ENCODE measurements at regions not wholly inside any gene's neighbourhood (a gene's known extent, or its start where the extent isn't known, plus 50 kb on each side); places are given as distances from the start of the nearest gene placed in this dataset.

GRCh38 chr6:43948527-43949485, 178.4 kb downstream of the MRPL14 start:
- DNase-seq (ENCODE audit: low read depth in 1 of 2, low spot score in 1 of 2) = no peak
- Histone ChIP-seq H3K27me3 (ENCODE audit: insufficient read depth, poor library complexity, severe bottlenecking) (no peaks in the 10 kb centered on the region), H3K27ac (replicated peaks) (no peak overlapping the region)

GRCh38 chr6:43947860-43948259, 177.8 kb downstream of the VEGFA start:
- no peaks in the 10 kb centered on the region for H3K27me3 ChIP-seq (ENCODE audit: insufficient read depth, poor library complexity, severe bottlenecking)
- H3K4me3 ChIP-seq (replicated peaks; ENCODE audit: insufficient read depth, low read length) = no peak overlapping the region
- TF ChIP-seq REST (IDR thresholded peaks at IDR 0.05; ENCODE audit: insufficient replicate concordance, low read depth) (no peak), POLR2AphosphoS5 (IDR thresholded peaks at IDR 0.05; ENCODE audit: low read depth) (no peak), GABPA (IDR thresholded peaks at IDR 0.05; ENCODE audit: low read depth) (no peak), CTCF (IDR thresholded peaks at IDR 0.05; ENCODE audit: insufficient read depth, low read length) (no peak), SPI1 (IDR thresholded peaks at IDR 0.05; ENCODE audit: borderline replicate concordance, low read depth) (no peak)
- no peak overlapping the region for H3K27ac ChIP-seq (replicated peaks)
- DNase-seq (ENCODE audit: low read depth in 1 of 2, low spot score in 1 of 2) = no peak

More at GRCh38 chr6:43948527-43949485, 178.4 kb downstream of the MRPL14 start:
- no peak overlapping the region for H3K4me3 ChIP-seq (replicated peaks; ENCODE audit: insufficient read depth, low read length)
- TF ChIP-seq POLR2AphosphoS5 (IDR thresholded peaks at IDR 0.05; ENCODE audit: low read depth) (no peak), SPI1 (IDR thresholded peaks at IDR 0.05; ENCODE audit: borderline replicate concordance, low read depth) (no peak), CTCF (IDR thresholded peaks at IDR 0.05; ENCODE audit: insufficient read depth, low read length) (no peak), REST (IDR thresholded peaks at IDR 0.05; ENCODE audit: insufficient replicate concordance, low read depth) (no peak), GABPA (IDR thresholded peaks at IDR 0.05; ENCODE audit: low read depth) (no peak)

- no peak overlapping the region for H3K27ac ChIP-seq (replicated peaks)
- H3K4me3 ChIP-seq (replicated peaks; ENCODE audit: insufficient read depth, low read length) = no peak overlapping the region
- TF ChIP-seq CTCF (IDR thresholded peaks at IDR 0.05; ENCODE audit: insufficient read depth, low read length) (no peak), GABPA (IDR thresholded peaks at IDR 0.05; ENCODE audit: low read depth) (no peak), POLR2AphosphoS5 (IDR thresholded peaks at IDR 0.05; ENCODE audit: low read depth) (no peak), REST (IDR thresholded peaks at IDR 0.05; ENCODE audit: insufficient replicate concordance, low read depth) (no peak), SPI1 (IDR thresholded peaks at IDR 0.05; ENCODE audit: borderline replicate concordance, low read depth) (no peak)
- no peaks in the 10 kb centered on the region for H3K27me3 ChIP-seq (ENCODE audit: insufficient read depth, poor library complexity, severe bottlenecking)
- DNase-seq (ENCODE audit: low read depth in 1 of 2, low spot score in 1 of 2) = no peak
Observed at GRCh38 chr6:43946641-43947363, 176.8 kb downstream of the VEGFA start.
